DMS114 treated with DMSO at 0.1 percent for 48 hours (cell line): ENCODE measurements at regions not wholly inside any gene's neighbourhood (a gene's known extent, or its start where the extent isn't known, plus 50 kb on each side); places are given as distances from the start of the nearest gene placed in this dataset.
"Not testable (repeated sequence)": the region's sequence is repeated elsewhere in the genome, so short reads cannot be mapped to it uniquely, and the experiment has no call there.

Source experiments
- DNase-seq: peaks from one replicate; lab custom pipeline; 2025; ENCODE audit not compliant: unreplicated experiment; lab: John Stamatoyannopoulos, UW

GRCh38 chr11:50246699-50247098 is 214.0 kb downstream of the OR4C45 start:
- DNase-seq = no peak

- DNase-seq = no peak
Observed at GRCh38 chr11:50247309-50247874, 214.7 kb downstream of the OR4C45 start.

- no peak for DNase-seq
Observed at GRCh38 chr11:50267851-50268250, 235.2 kb downstream of the OR4C45 start.

- no peak for DNase-seq
Observed at GRCh38 chr11:50275133-50275532, 242.5 kb downstream of the OR4C45 start.

- no peak for DNase-seq
Observed at GRCh38 chr11:50278756-50279155, 246.1 kb downstream of the OR4C45 start.

- no peak for DNase-seq
Observed at GRCh38 chr11:50298182-50298988, 265.7 kb downstream of the OR4C45 start.

- not testable (repeated sequence) for DNase-seq
Observed at GRCh38 chr11:50330723-50331122, 298.0 kb downstream of the OR4C45 start.

GRCh38 chr11:50333861-50334260 is 301.2 kb downstream of the OR4C45 start:
- DNase-seq = no peak

GRCh38 chr11:50337432-50337831 is 304.8 kb downstream of the OR4C45 start:
- not testable (repeated sequence) for DNase-seq

GRCh38 chr11:50348018-50348417 is 315.3 kb downstream of the OR4C45 start:
- DNase-seq = not testable (repeated sequence)

GRCh38 chr11:50379484-50379883 is 346.8 kb downstream of the OR4C45 start:
- DNase-seq = no peak

GRCh38 chr11:50394017-50394416 is 361.3 kb downstream of the OR4C45 start:
- DNase-seq = no peak

- DNase-seq = no peak
Observed at GRCh38 chr11:50412832-50413231, 380.2 kb downstream of the OR4C45 start.

GRCh38 chr11:50423208-50423607 is 390.5 kb downstream of the OR4C45 start:
- DNase-seq = no peak
